ENCODE measurements at regions not wholly inside any gene's neighbourhood (a gene's known extent, or its start where the extent isn't known, plus 50 kb on each side); places are given as distances from the start of the nearest gene placed in this dataset.
A peak's percentile ranks its signal among the peaks of the same experiment; 100 is the strongest.
"Not testable (repeated sequence)": the region's sequence is repeated elsewhere in the genome, so short reads cannot be mapped to it uniquely, and the experiment has no call there.

GRCh38 chr17:77331301-77331864 lies 190.6 kb downstream of the SEC14L1 start:
- DNase-seq (ENCODE audit: insufficient read length, low spot score) (peak; percentile 93), FAIRE-seq (peak; percentile 96)
- TF ChIP-seq POLR2AphosphoS5 (IDR thresholded peaks at IDR 0.05; ENCODE audit: low read depth, low read length): no peak
- peak; percentile 75; the same call in 1 of the 2 replicates for TF ChIP-seq POU2F2 (IDR thresholded peaks at IDR 0.05; ENCODE audit: low read depth, low read length)
- TF ChIP-seq SPI1 (IDR thresholded peaks at IDR 0.05; ENCODE audit: low read depth, low read length): peak; percentile 74
- no peak for TF ChIP-seq PAX5 (IDR thresholded peaks at IDR 0.05; ENCODE audit: insufficient read depth, low read length, severe bottlenecking)
- TF ChIP-seq TAF1 (IDR thresholded peaks at IDR 0.05; ENCODE audit: low read depth, low read length): no peak

GRCh38 chr17:77332034-77332971 lies 191.5 kb downstream of the SEC14L1 start:
- DNase-seq (ENCODE audit: insufficient read length, low spot score) (no peak), FAIRE-seq (peak; percentile 72)
- no peak for TF ChIP-seq SPI1 (IDR thresholded peaks at IDR 0.05; ENCODE audit: low read depth, low read length)
- no peak for TF ChIP-seq POLR2AphosphoS5 (IDR thresholded peaks at IDR 0.05; ENCODE audit: low read depth, low read length)
- TF ChIP-seq POLR2A (IDR thresholded peaks at IDR 0.05; ENCODE audit: low read depth, low read length): no peak

GRCh38 chr17:77332981-77333685 lies 192.4 kb downstream of the SEC14L1 start:
- TF ChIP-seq POU2F2 (IDR thresholded peaks at IDR 0.05; ENCODE audit: low read depth, low read length): no peak
- no peak for TF ChIP-seq POLR2A (IDR thresholded peaks at IDR 0.05; ENCODE audit: low read depth, low read length)
- no peak for TF ChIP-seq TAF1 (IDR thresholded peaks at IDR 0.05; ENCODE audit: low read depth, low read length)
- TF ChIP-seq POLR2AphosphoS5 (IDR thresholded peaks at IDR 0.05; ENCODE audit: low read depth, low read length): no peak
- TF ChIP-seq SPI1 (IDR thresholded peaks at IDR 0.05; ENCODE audit: low read depth, low read length): no peak
- TF ChIP-seq PAX5 (IDR thresholded peaks at IDR 0.05; ENCODE audit: insufficient read depth, low read length, severe bottlenecking): no peak
- DNase-seq (ENCODE audit: insufficient read length, low spot score) (no peak), FAIRE-seq (peak; percentile 16)

GRCh38 chr17:77337150-77337549 lies 196.4 kb downstream of the SEC14L1 start:
- TF ChIP-seq PAX5 (IDR thresholded peaks at IDR 0.05; ENCODE audit: insufficient read depth, low read length, severe bottlenecking) (no peak), POU2F2 (IDR thresholded peaks at IDR 0.05; ENCODE audit: low read depth, low read length) (no peak), POLR2A (IDR thresholded peaks at IDR 0.05; ENCODE audit: low read depth, low read length) (no peak), POLR2AphosphoS5 (IDR thresholded peaks at IDR 0.05; ENCODE audit: low read depth, low read length) (no peak), SPI1 (IDR thresholded peaks at IDR 0.05; ENCODE audit: low read depth, low read length) (no peak), TAF1 (IDR thresholded peaks at IDR 0.05; ENCODE audit: low read depth, low read length) (no peak)
- FAIRE-seq (no peak), DNase-seq (ENCODE audit: insufficient read length, low spot score) (no peak)

GRCh38 chr17:77341069-77341541 lies 200.3 kb downstream of the SEC14L1 start:
- FAIRE-seq (no peak), DNase-seq (ENCODE audit: insufficient read length, low spot score) (no peak)
- TF ChIP-seq TAF1 (IDR thresholded peaks at IDR 0.05; ENCODE audit: low read depth, low read length): no peak
- no peak for TF ChIP-seq POU2F2 (IDR thresholded peaks at IDR 0.05; ENCODE audit: low read depth, low read length)
- no peak for TF ChIP-seq SPI1 (IDR thresholded peaks at IDR 0.05; ENCODE audit: low read depth, low read length)
- no peak for TF ChIP-seq POLR2AphosphoS5 (IDR thresholded peaks at IDR 0.05; ENCODE audit: low read depth, low read length)
- no peak for TF ChIP-seq POLR2A (IDR thresholded peaks at IDR 0.05; ENCODE audit: low read depth, low read length)
- TF ChIP-seq PAX5 (IDR thresholded peaks at IDR 0.05; ENCODE audit: insufficient read depth, low read length, severe bottlenecking): no peak

GRCh38 chr17:77342656-77342990 lies 201.9 kb downstream of the SEC14L1 start:
- DNase-seq (ENCODE audit: insufficient read length, low spot score); FAIRE-seq: not testable (repeated sequence)

GRCh38 chr17:77343031-77343800 lies 202.4 kb downstream of the SEC14L1 start:
- FAIRE-seq (no peak), DNase-seq (ENCODE audit: insufficient read length, low spot score) (no peak)

GRCh38 chr17:77344038-77344437 lies 203.3 kb downstream of the SEC14L1 start:
- TF ChIP-seq POLR2A (IDR thresholded peaks at IDR 0.05; ENCODE audit: low read depth, low read length) (no peak), POLR2AphosphoS5 (IDR thresholded peaks at IDR 0.05; ENCODE audit: low read depth, low read length) (no peak), POU2F2 (IDR thresholded peaks at IDR 0.05; ENCODE audit: low read depth, low read length) (no peak), SPI1 (IDR thresholded peaks at IDR 0.05; ENCODE audit: low read depth, low read length) (no peak), TAF1 (IDR thresholded peaks at IDR 0.05; ENCODE audit: low read depth, low read length) (no peak), PAX5 (IDR thresholded peaks at IDR 0.05; ENCODE audit: insufficient read depth, low read length, severe bottlenecking) (no peak)
- DNase-seq (ENCODE audit: insufficient read length, low spot score): no peak
- FAIRE-seq: no peak

More at GRCh38 chr17:77343031-77343800, 202.4 kb downstream of the SEC14L1 start:
- no peak for TF ChIP-seq TAF1 (IDR thresholded peaks at IDR 0.05; ENCODE audit: low read depth, low read length)
- TF ChIP-seq POU2F2 (IDR thresholded peaks at IDR 0.05; ENCODE audit: low read depth, low read length): no peak
- TF ChIP-seq POLR2AphosphoS5 (IDR thresholded peaks at IDR 0.05; ENCODE audit: low read depth, low read length): no peak
- no peak for TF ChIP-seq POLR2A (IDR thresholded peaks at IDR 0.05; ENCODE audit: low read depth, low read length)
- TF ChIP-seq PAX5 (IDR thresholded peaks at IDR 0.05; ENCODE audit: insufficient read depth, low read length, severe bottlenecking): no peak
- no peak for TF ChIP-seq SPI1 (IDR thresholded peaks at IDR 0.05; ENCODE audit: low read depth, low read length)
